ENCODE measurements at regions not wholly inside any gene's neighbourhood (a gene's known extent, or its start where the extent isn't known, plus 50 kb on each side); places are given as distances from the start of the nearest gene placed in this dataset.

- no peak for TF ChIP-seq CTCF (IDR thresholded peaks at IDR 0.05)
- no peaks in the 10 kb centered on the region for H3K9me3 ChIP-seq
- ATAC-seq: no peak
- H3K27ac ChIP-seq: no peak overlapping the region
- H3K4me1 ChIP-seq: no peaks in the 10 kb centered on the region
- H3K36me3 ChIP-seq: no peaks in the 10 kb centered on the region
- H3K27me3 ChIP-seq: peaks cover 0 to 5% of the 10 kb centered on the region in 2 donors
- no peak for DNase-seq
- intact Hi-C loops (cut with DNase I): no loop called here
- H3K4me3 ChIP-seq: no peak overlapping the region
Measured at GRCh38 chr11:112836256-112836602, 125.0 kb upstream of the NCAM1 start.

- DNase-seq (peak in 2 of 4 donors; percentile 4 to 7), ATAC-seq (no peak)
- Histone ChIP-seq H3K36me3 (no peaks in the 10 kb centered on the region), H3K27me3 (peaks cover 0 to 5% of the 10 kb centered on the region in 2 donors), H3K9me3 (no peaks in the 10 kb centered on the region), H3K4me3 (no peak overlapping the region), H3K27ac (no peak overlapping the region), H3K4me1 (no peaks in the 10 kb centered on the region)
- TF ChIP-seq CTCF (IDR thresholded peaks at IDR 0.05): no peak
- intact Hi-C loops (cut with DNase I): no loop called here
Measured at GRCh38 chr11:112837162-112837826, 123.9 kb upstream of the NCAM1 start.

- Histone ChIP-seq H3K4me3 (no peak overlapping the region), H3K4me1 (no peaks in the 10 kb centered on the region), H3K36me3 (no peaks in the 10 kb centered on the region), H3K27ac (no peak overlapping the region), H3K27me3 (peaks cover 0 to 5% of the 10 kb centered on the region in 2 donors), H3K9me3 (no peaks in the 10 kb centered on the region)
- no peak for TF ChIP-seq CTCF (IDR thresholded peaks at IDR 0.05)
- ATAC-seq (no peak), DNase-seq (no peak)
- intact Hi-C loops (cut with DNase I): no loop called here
Measured at GRCh38 chr11:112839051-112839450, 122.2 kb upstream of the NCAM1 start.

- Histone ChIP-seq H3K4me1 (no peaks in the 10 kb centered on the region), H3K27ac (no peak overlapping the region), H3K9me3 (no peaks in the 10 kb centered on the region), H3K27me3 (no peaks in the 10 kb centered on the region), H3K4me3 (no peak overlapping the region), H3K36me3 (no peaks in the 10 kb centered on the region)
- intact Hi-C loops (cut with DNase I): no loop called here
- DNase-seq (no peak), ATAC-seq (no peak)
- TF ChIP-seq CTCF (IDR thresholded peaks at IDR 0.05): no peak
Measured at GRCh38 chr11:112841729-112842128, 119.5 kb upstream of the NCAM1 start.

- Histone ChIP-seq H3K9me3 (no peaks in the 10 kb centered on the region), H3K4me1 (no peaks in the 10 kb centered on the region), H3K4me3 (no peak overlapping the region), H3K27me3 (no peaks in the 10 kb centered on the region), H3K36me3 (no peaks in the 10 kb centered on the region), H3K27ac (no peak overlapping the region)
- intact Hi-C loops (cut with DNase I): no loop called here
- DNase-seq (no peak), ATAC-seq (no peak)
- TF ChIP-seq CTCF (IDR thresholded peaks at IDR 0.05): no peak
Measured at GRCh38 chr11:112842151-112842550, 119.1 kb upstream of the NCAM1 start.
